ENCODE measurements at regions not wholly inside any gene's neighbourhood (a gene's known extent, or its start where the extent isn't known, plus 50 kb on each side); places are given as distances from the start of the nearest gene placed in this dataset.

DNA sequence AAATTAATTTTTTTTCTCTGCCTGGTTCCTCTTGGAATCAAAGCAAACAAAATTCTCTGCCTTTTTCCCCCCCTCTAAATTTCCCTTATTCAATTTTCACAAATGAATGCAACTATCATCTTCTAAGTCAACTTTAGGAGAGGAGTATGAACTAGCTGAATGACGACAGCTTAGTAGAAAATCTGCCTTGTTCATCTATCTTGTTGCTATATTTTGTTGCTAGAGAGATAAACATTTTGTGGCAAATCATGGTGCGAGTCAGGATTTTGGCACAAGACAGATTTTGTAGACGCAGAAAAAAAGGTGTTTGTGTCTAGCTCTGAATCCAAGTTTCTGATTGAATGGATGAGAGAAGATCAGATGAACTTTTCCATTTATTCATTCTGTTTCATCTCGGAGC is 81.0 kb upstream of the FZD8 start:
- Histone ChIP-seq H3K4me3 (ENCODE audit: low read depth, low read length, poor library complexity, severe bottlenecking) (no peak overlapping the region), H3K9me3 (ENCODE audit: low read depth, low read length, poor library complexity, severe bottlenecking) (no peaks in the 10 kb centered on the region), H3K4me1 (ENCODE audit: insufficient read depth, low read length, poor library complexity, severe bottlenecking) (no peaks in the 10 kb centered on the region), H3K27ac (ENCODE audit: low read depth, low read length, poor library complexity, severe bottlenecking) (no peak overlapping the region), H3K27me3 (replicated peaks; ENCODE audit: insufficient read depth, low read depth, low read length, poor library complexity) (no peaks in the 10 kb centered on the region), H3K36me3 (ENCODE audit: insufficient read depth, low read length, poor library complexity, severe bottlenecking) (no peaks in the 10 kb centered on the region)
- ChIA-PET POLR2A (ENCODE audit: low non-redundant PET) (no interaction called here), CTCF (no interaction called here)
- BruUV-seq (replicated peaks): no TSS peak
- TF ChIP-seq EZH2 (IDR thresholded peaks at IDR 0.05; ENCODE audit: borderline replicate concordance, low read depth, low read length, poor library complexity, severe bottlenecking): no peak
- TF ChIP-seq, protein P1, sequence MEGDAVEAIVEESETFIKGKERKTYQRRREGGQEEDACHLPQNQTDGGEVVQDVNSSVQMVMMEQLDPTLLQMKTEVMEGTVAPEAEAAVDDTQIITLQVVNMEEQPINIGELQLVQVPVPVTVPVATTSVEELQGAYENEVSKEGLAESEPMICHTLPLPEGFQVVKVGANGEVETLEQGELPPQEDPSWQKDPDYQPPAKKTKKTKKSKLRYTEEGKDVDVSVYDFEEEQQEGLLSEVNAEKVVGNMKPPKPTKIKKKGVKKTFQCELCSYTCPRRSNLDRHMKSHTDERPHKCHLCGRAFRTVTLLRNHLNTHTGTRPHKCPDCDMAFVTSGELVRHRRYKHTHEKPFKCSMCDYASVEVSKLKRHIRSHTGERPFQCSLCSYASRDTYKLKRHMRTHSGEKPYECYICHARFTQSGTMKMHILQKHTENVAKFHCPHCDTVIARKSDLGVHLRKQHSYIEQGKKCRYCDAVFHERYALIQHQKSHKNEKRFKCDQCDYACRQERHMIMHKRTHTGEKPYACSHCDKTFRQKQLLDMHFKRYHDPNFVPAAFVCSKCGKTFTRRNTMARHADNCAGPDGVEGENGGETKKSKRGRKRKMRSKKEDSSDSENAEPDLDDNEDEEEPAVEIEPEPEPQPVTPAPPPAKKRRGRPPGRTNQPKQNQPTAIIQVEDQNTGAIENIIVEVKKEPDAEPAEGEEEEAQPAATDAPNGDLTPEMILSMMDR (conservative IDR thresholded peaks at IDR 0.05; ENCODE audit: low read depth, low read length): no peak
- intact Hi-C loops (cut with micrococcal nuclease; ENCODE audit: unreplicated experiment): no loop called here
- no peak for DNase-seq (ENCODE audit: low spot score)

- Histone ChIP-seq H3K36me3 (ENCODE audit: insufficient read depth, low read length, poor library complexity, severe bottlenecking) (no peaks in the 10 kb centered on the region), H3K9me3 (ENCODE audit: low read depth, low read length, poor library complexity, severe bottlenecking) (no peaks in the 10 kb centered on the region), H3K27me3 (replicated peaks; ENCODE audit: insufficient read depth, low read depth, low read length, poor library complexity) (no peaks in the 10 kb centered on the region), H3K4me1 (ENCODE audit: insufficient read depth, low read length, poor library complexity, severe bottlenecking) (no peaks in the 10 kb centered on the region), H3K27ac (ENCODE audit: low read depth, low read length, poor library complexity, severe bottlenecking) (no peak overlapping the region), H3K4me3 (ENCODE audit: low read depth, low read length, poor library complexity, severe bottlenecking) (no peak overlapping the region)
- intact Hi-C loops (cut with micrococcal nuclease; ENCODE audit: unreplicated experiment): no loop called here
- BruUV-seq (replicated peaks): no TSS peak
- ChIA-PET CTCF (no interaction called here), POLR2A (ENCODE audit: low non-redundant PET) (no interaction called here)
- no peak for DNase-seq (ENCODE audit: low spot score)
- TF ChIP-seq, protein P1 (conservative IDR thresholded peaks at IDR 0.05; ENCODE audit: low read depth, low read length): no peak
- no peak for TF ChIP-seq EZH2 (IDR thresholded peaks at IDR 0.05; ENCODE audit: borderline replicate concordance, low read depth, low read length, poor library complexity, severe bottlenecking)
These were observed 80.5 kb upstream of the FZD8 start for GRCh38 chr10:35722636-35723035.

DNA sequence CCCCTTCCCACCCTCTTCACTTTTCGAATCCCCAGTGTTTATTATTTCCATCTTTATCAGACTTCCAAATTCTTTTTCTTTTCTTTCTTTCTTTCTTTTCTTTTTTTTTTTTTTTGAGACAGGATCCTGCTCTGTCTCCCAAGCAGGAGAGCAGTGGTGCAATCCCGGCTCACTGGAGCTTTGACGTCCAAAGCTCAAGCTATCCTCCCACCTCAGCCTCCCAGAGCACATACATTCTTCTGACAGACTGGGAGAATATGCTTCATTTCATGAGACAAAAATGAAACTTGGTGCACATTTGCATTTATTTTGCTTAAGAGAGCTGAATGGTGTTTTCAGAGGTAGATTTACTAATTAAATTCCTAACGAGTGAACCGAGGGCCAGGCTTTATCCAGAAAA is 80.1 kb upstream of the FZD8 start:
- TF ChIP-seq EZH2 (IDR thresholded peaks at IDR 0.05; ENCODE audit: borderline replicate concordance, low read depth, low read length, poor library complexity, severe bottlenecking): no peak
- TF ChIP-seq, protein P1 (conservative IDR thresholded peaks at IDR 0.05; ENCODE audit: low read depth, low read length): no peak
- DNase-seq (ENCODE audit: low spot score): no peak
- Histone ChIP-seq H3K9me3 (ENCODE audit: low read depth, low read length, poor library complexity, severe bottlenecking) (no peaks in the 10 kb centered on the region), H3K4me3 (ENCODE audit: low read depth, low read length, poor library complexity, severe bottlenecking) (no peak overlapping the region), H3K27ac (ENCODE audit: low read depth, low read length, poor library complexity, severe bottlenecking) (no peak overlapping the region), H3K36me3 (ENCODE audit: insufficient read depth, low read length, poor library complexity, severe bottlenecking) (no peaks in the 10 kb centered on the region), H3K27me3 (replicated peaks; ENCODE audit: insufficient read depth, low read depth, low read length, poor library complexity) (no peaks in the 10 kb centered on the region), H3K4me1 (ENCODE audit: insufficient read depth, low read length, poor library complexity, severe bottlenecking) (no peaks in the 10 kb centered on the region)
- intact Hi-C loops (cut with micrococcal nuclease; ENCODE audit: unreplicated experiment): no loop called here
- CTCF ChIA-PET: no interaction called here
- POLR2A ChIA-PET (ENCODE audit: low non-redundant PET): no interaction called here
- BruUV-seq (replicated peaks): no TSS peak

All from A673 (cell line).